ENCODE measurements at regions not wholly inside any gene's neighbourhood (a gene's known extent, or its start where the extent isn't known, plus 50 kb on each side); places are given as distances from the start of the nearest gene placed in this dataset.

- intact Hi-C loops (cut with DNase I) = no loop called here
- WGBS, 2 donors = 76 to 77% methylated on average over 5 of the region's 5 CpGs
- Histone ChIP-seq H3K9me3 (no peaks in the 10 kb centered on the region), H3K4me3 (no peak overlapping the region), H3K27me3 (peaks cover 0 to 4% of the 10 kb centered on the region in 2 donors), H3K4me1 (no peaks in the 10 kb centered on the region), H3K36me3 (replicated peaks in 1 of 2; ENCODE audit: insufficient read depth in 1 of 2, low read depth in 2 of 2) (no peaks in the 10 kb centered on the region), H3K27ac (no peak overlapping the region)
- ATAC-seq = no peak
- DNase-seq = no peak
- TF ChIP-seq, protein P1, sequence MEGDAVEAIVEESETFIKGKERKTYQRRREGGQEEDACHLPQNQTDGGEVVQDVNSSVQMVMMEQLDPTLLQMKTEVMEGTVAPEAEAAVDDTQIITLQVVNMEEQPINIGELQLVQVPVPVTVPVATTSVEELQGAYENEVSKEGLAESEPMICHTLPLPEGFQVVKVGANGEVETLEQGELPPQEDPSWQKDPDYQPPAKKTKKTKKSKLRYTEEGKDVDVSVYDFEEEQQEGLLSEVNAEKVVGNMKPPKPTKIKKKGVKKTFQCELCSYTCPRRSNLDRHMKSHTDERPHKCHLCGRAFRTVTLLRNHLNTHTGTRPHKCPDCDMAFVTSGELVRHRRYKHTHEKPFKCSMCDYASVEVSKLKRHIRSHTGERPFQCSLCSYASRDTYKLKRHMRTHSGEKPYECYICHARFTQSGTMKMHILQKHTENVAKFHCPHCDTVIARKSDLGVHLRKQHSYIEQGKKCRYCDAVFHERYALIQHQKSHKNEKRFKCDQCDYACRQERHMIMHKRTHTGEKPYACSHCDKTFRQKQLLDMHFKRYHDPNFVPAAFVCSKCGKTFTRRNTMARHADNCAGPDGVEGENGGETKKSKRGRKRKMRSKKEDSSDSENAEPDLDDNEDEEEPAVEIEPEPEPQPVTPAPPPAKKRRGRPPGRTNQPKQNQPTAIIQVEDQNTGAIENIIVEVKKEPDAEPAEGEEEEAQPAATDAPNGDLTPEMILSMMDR (IDR thresholded peaks at IDR 0.05) = no peak
- no peak for TF ChIP-seq POLR2A (IDR thresholded peaks at IDR 0.05)
These were observed 319.1 kb upstream of the MEX3C start for GRCh38 chr18:51516478-51517038.

- Histone ChIP-seq H3K36me3 (replicated peaks in 1 of 2; ENCODE audit: insufficient read depth in 1 of 2, low read depth in 2 of 2) (no peaks in the 10 kb centered on the region), H3K4me3 (no peak overlapping the region), H3K4me1 (no peaks in the 10 kb centered on the region), H3K27me3 (no peaks in the 10 kb centered on the region), H3K9me3 (no peaks in the 10 kb centered on the region), H3K27ac (no peak overlapping the region)
- no peak for ATAC-seq
- intact Hi-C loops (cut with DNase I) = no loop called here
- 60 to 65% methylated on average over 1 of the region's 1 CpG for WGBS, 2 donors
- DNase-seq = no peak
- TF ChIP-seq, protein P1 (IDR thresholded peaks at IDR 0.05) = no peak
- TF ChIP-seq POLR2A (IDR thresholded peaks at IDR 0.05) = no peak
These were observed 322.1 kb upstream of the MEX3C start for GRCh38 chr18:51519571-51519970.

DNA sequence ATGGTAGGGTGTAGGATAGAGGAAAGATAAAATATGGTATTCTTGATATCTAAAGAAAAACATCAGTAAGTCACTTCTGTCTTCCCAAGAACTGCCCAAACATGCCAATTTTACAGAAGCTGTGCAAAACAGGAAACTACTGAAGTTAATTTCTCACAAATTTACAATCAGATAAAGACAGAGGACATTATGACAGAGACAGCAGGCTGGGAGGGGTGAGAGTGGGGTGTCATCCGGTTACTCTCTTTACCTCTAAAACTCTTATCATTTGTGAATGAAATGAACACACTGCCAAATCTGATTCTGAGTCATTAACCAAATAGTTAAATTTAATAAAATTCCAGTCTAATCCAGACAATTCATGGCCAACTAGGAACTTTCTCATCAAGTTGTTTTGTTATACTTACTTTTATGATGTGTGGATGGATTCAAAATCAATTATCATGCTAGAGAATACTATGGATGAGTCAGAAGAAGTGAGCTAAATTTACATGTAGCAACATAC, 323.2 kb upstream of the MEX3C start:
- H3K27ac ChIP-seq = no peak overlapping the region
- DNase-seq (no peak), ATAC-seq (no peak)
- H3K4me3 ChIP-seq = no peak overlapping the region
- no peaks in the 10 kb centered on the region for H3K9me3 ChIP-seq
- H3K4me1 ChIP-seq = no peaks in the 10 kb centered on the region
- intact Hi-C loops (cut with DNase I) = no loop called here
- 77 to 79% methylated on average over 1 of the region's 1 CpG for WGBS, 2 donors
- no peaks in the 10 kb centered on the region for H3K36me3 ChIP-seq (replicated peaks in 1 of 2; ENCODE audit: insufficient read depth in 1 of 2, low read depth in 2 of 2)
- TF ChIP-seq, protein P1 (IDR thresholded peaks at IDR 0.05) = no peak
- no peak for TF ChIP-seq POLR2A (IDR thresholded peaks at IDR 0.05)
- no peaks in the 10 kb centered on the region for H3K27me3 ChIP-seq

GRCh38 chr18:51522338-51522737, 324.9 kb upstream of the MEX3C start:
- TF ChIP-seq POLR2A (IDR thresholded peaks at IDR 0.05) = no peak
- TF ChIP-seq, protein P1 (IDR thresholded peaks at IDR 0.05) = no peak
- H3K4me1 ChIP-seq = no peaks in the 10 kb centered on the region
- DNase-seq (no peak), ATAC-seq (no peak)
- H3K9me3 ChIP-seq = no peaks in the 10 kb centered on the region
- H3K27ac ChIP-seq = no peak overlapping the region
- intact Hi-C loops (cut with DNase I) = no loop called here
- H3K27me3 ChIP-seq = no peaks in the 10 kb centered on the region
- H3K4me3 ChIP-seq = no peak overlapping the region
- H3K36me3 ChIP-seq (replicated peaks in 1 of 2; ENCODE audit: insufficient read depth in 1 of 2, low read depth in 2 of 2) = no peaks in the 10 kb centered on the region
- 51 to 65% methylated on average over 4 to 7 of the region's 7 CpGs for WGBS, 2 donors

DNA sequence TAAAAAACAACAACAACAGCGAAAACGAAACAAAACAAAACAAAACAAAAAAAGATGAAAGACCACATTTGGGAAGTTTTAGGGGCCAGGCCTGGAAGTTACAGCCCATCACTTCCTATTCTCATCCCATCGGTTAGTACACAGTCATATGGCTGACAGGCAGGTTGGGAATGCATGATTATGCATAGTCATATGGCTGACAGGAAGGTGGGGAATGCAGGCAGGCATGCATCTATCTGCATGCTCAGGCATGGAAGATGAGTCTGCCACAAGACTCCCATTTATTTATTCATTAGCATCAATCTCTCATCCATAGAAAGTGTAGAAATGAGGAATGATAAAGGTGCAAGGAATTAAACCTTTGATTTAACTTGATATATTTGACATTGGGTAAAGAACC, 325.3 kb upstream of the MEX3C start:
- no peak overlapping the region for H3K27ac ChIP-seq
- ATAC-seq (no peak), DNase-seq (no peak)
- TF ChIP-seq POLR2A (IDR thresholded peaks at IDR 0.05) = no peak
- TF ChIP-seq, protein P1 (IDR thresholded peaks at IDR 0.05) = no peak
- H3K36me3 ChIP-seq (replicated peaks in 1 of 2; ENCODE audit: insufficient read depth in 1 of 2, low read depth in 2 of 2) = no peaks in the 10 kb centered on the region
- H3K4me1 ChIP-seq = no peaks in the 10 kb centered on the region
- WGBS, 2 donors = 76 to 79% methylated on average over 3 of the region's 3 CpGs
- H3K4me3 ChIP-seq = no peak overlapping the region
- intact Hi-C loops (cut with DNase I) = no loop called here
- no peaks in the 10 kb centered on the region for H3K9me3 ChIP-seq
- H3K27me3 ChIP-seq = no peaks in the 10 kb centered on the region

All from body of pancreas (tissue), 4 donors.